ENCODE measurements at regions not wholly inside any gene's neighbourhood (a gene's known extent, or its start where the extent isn't known, plus 50 kb on each side); places are given as distances from the start of the nearest gene placed in this dataset.

- DNase-seq (ENCODE audit: low spot score) (no peak), ATAC-seq (no peak), FAIRE-seq (no peak)
- H3K4me2 ChIP-seq (ENCODE audit: low read depth, low read length) = no peak overlapping the region
- no peaks in the 10 kb centered on the region for H4K20me1 ChIP-seq (ENCODE audit: insufficient read depth, low read length)
- TF ChIP-seq ZNF296 (CRISPR knock-in tag; conservative IDR thresholded peaks at IDR 0.05) (no peak), MLXIP (CRISPR knock-in tag; IDR thresholded peaks at IDR 0.05; ENCODE audit: borderline replicate concordance) (no peak), ZNF276 (CRISPR knock-in tag; IDR thresholded peaks at IDR 0.05; ENCODE audit: low read depth) (no peak), REST (IDR thresholded peaks at IDR 0.05; ENCODE audit: borderline replicate concordance in 1 of 2, low read depth in 1 of 2, low read length in 2 of 2) (no peak), KLF6 (CRISPR knock-in tag; IDR thresholded peaks at IDR 0.05) (no peak), RFXANK (CRISPR knock-in tag; IDR thresholded peaks at IDR 0.05) (no peak)
- H3K79me2 ChIP-seq (ENCODE audit: insufficient read depth, low read length) = no peaks in the 10 kb centered on the region
- ChIA-PET POLR2A (no interaction called here), CTCF (ENCODE audit: low intra/inter-chr PET ratio, low total read pairs) (no interaction called here)
- H3K4me3 ChIP-seq (replicated peaks in 1 of 3; ENCODE audit: insufficient read depth in 1 of 3, low read depth in 2 of 3, low read length in 3 of 3) = no peak overlapping the region
- intact Hi-C loops (cut with micrococcal nuclease; ENCODE audit: unreplicated experiment) = no loop called here
- in situ Hi-C loops (cut with HindIII; ENCODE audit: extremely low pct_ligation_motif_present, low pct_unique_long_range_greater_than_20kb) = no loop called here
- WGBS (ENCODE audit: low lambda C conversion rate) = 0% methylated on average over 3 of the region's 3 CpGs
- no peaks in the 10 kb centered on the region for H3K27me3 ChIP-seq (ENCODE audit: control insufficient read depth in 1 of 2, insufficient read depth in 2 of 2, low read length in 2 of 2)
- no peaks in the 10 kb centered on the region for H3K36me3 ChIP-seq (replicated peaks in 1 of 2; ENCODE audit: control insufficient read depth in 1 of 2, insufficient read depth in 2 of 2, low read length in 2 of 2)
- BruUV-seq (replicated peaks) = no TSS peak
- H3K27ac ChIP-seq (ENCODE audit: extremely low read length, insufficient read depth, low read length) = no peak overlapping the region
- no peaks in the 10 kb centered on the region for H3K4me1 ChIP-seq (ENCODE audit: insufficient read depth, low read length)
- H3K9me3 ChIP-seq (ENCODE audit: low read length) = no peaks in the 10 kb centered on the region
- H2AFZ ChIP-seq (ENCODE audit: low read length) = no peak overlapping the region
- H3K9ac ChIP-seq (ENCODE audit: insufficient read depth, low read depth, low read length) = no peak overlapping the region
Observed at GRCh38 chr1:177833631-177834030, 136.2 kb downstream of the SEC16B start.

All from HepG2 (cell line).